Common myeloid progenitor, CD34-positive (primary cell): ENCODE measurements at regions not wholly inside any gene's neighbourhood (a gene's known extent, or its start where the extent isn't known, plus 50 kb on each side); places are given as distances from the start of the nearest gene placed in this dataset.
A peak's percentile ranks its signal among the peaks of the same experiment; 100 is the strongest.

ENCODE experiments used
- CTCF ChIA-PET: fragments of 350-600 bp; sonication (Branson Sonifier 250); formaldehyde crosslinking; loops from one replicate; lab custom pipeline; 2021; ENCODE audit warnings: antibody characterized with exemption; lab: Charles Lee
- POLR2A ChIA-PET: fragments of 350-600 bp; sonication (Branson Sonifier 250); formaldehyde crosslinking; loops from one replicate; lab custom pipeline; 2021; ENCODE audit warnings: antibody characterized with exemption; lab: Charles Lee
- DNase-seq, 3 donors: peaks; one replicate each; pipeline versions ENCODE4 v3.0.0 to v3.0.0-alpha.2; 2013
- H3K27ac ChIP-seq, 2 experiments: 1 replicate in 1 of 2; 2 replicates in 1 of 2; pipeline ENCODE4 v1.7.0; 2013; ENCODE audit warnings: inconsistent platforms in 2 of 2, low read length in 2 of 2, mild to moderate bottlenecking in 2 of 2, low read depth in 1 of 2, moderate library complexity in 1 of 2; ENCODE audit not compliant: severe bottlenecking in 2 of 2, insufficient read depth in 1 of 2, poor library complexity in 1 of 2
- H3K27me3 ChIP-seq, 5 experiments: replicated peaks in 2 of 5; 1 replicate in 3 of 5; 2 replicates in 2 of 5; pipeline versions ENCODE4 v1.6.1 to v1.7.0; 2013; ENCODE audit warnings: low read length in 4 of 5, mild to moderate bottlenecking in 2 of 5, moderate library complexity in 2 of 5, inconsistent platforms in 1 of 5; ENCODE audit not compliant: insufficient read depth in 5 of 5, control insufficient read depth in 4 of 5
- H3K36me3 ChIP-seq, 4 experiments: 1 replicate in 2 of 4; 2 replicates in 2 of 4; pipeline versions ENCODE4 v1.6.1 to v1.7.0; 2013; ENCODE audit warnings: low read length in 3 of 4, control low read depth in 1 of 4, mild to moderate bottlenecking in 1 of 4; ENCODE audit not compliant: control insufficient read depth in 4 of 4, insufficient read depth in 4 of 4
- H3K4me1 ChIP-seq, 4 experiments: 1 replicate in 3 of 4; 2 replicates in 1 of 4; pipeline versions ENCODE4 v1.6.1 to v1.7.1; 2013; ENCODE audit warnings: low read length in 3 of 4, mild to moderate bottlenecking in 3 of 4, control low read depth in 1 of 4, inconsistent platforms in 1 of 4, moderate library complexity in 1 of 4; ENCODE audit not compliant: control insufficient read depth in 4 of 4, insufficient read depth in 4 of 4; ENCODE audit errors: control extremely low read depth in 1 of 4
- H3K4me3 ChIP-seq, 7 experiments: 1 replicate in 4 of 7; 2 replicates in 3 of 7; pipeline versions ENCODE4 v1.5.1 to v1.7.0; 2013; ENCODE audit warnings: mild to moderate bottlenecking in 7 of 7, low read length in 6 of 7, moderate library complexity in 6 of 7, inconsistent platforms in 2 of 7, low read depth in 2 of 7, control low read depth in 1 of 7; ENCODE audit not compliant: insufficient read depth in 4 of 7, control insufficient read depth in 1 of 7; ENCODE audit errors: extremely low read depth in 1 of 7
- H3K9me3 ChIP-seq, 5 experiments: 1 replicate in 4 of 5; 2 replicates in 1 of 5; pipeline versions ENCODE4 v1.6.1 to v1.7.1; 2013; ENCODE audit warnings: low read length in 4 of 5, mild to moderate bottlenecking in 2 of 5, inconsistent platforms in 1 of 5, low read depth in 1 of 5, moderate library complexity in 1 of 5; ENCODE audit not compliant: control insufficient read depth in 4 of 5, insufficient read depth in 2 of 5; ENCODE audit errors: control extremely low read depth in 1 of 5
- WGBS: methylation state at CpG from one replicate; pipeline ENCODE4 v1.1.5; 2013; ENCODE audit not compliant: insufficient coverage; 5-methylcytosine and 5-hydroxymethylcytosine counted together

DNA sequence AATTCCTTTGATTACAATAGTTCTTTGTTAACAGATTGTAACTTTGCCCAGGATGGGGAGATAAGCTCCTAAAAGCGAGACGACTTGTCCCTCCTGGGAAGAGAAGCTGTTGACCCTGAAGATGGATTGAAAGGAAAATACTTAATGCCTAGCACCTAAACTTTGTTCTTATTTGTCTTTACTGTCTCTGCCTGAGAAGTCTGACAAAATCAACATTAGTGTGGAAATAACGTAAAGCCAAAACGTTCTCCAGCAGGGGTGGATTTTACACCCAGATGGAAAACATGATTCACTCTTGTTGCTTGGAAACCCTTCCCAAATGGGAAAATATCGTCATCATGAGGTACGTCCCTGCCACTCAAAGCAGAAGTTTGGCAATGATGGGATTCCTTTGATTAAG is 450.1 kb downstream of the SLC4A3 start:
- WGBS: 98% methylated on average over 6 of the region's 6 CpGs
- H3K9me3 ChIP-seq: peaks cover 0 to 1% (median 0%) of the 10 kb centered on the region in 5 experiments
- no peaks in the 10 kb centered on the region for H3K4me1 ChIP-seq
- H3K4me3 ChIP-seq: no peak overlapping the region
- peaks cover 0 to 2% (median 0%) of the 10 kb centered on the region in 5 experiments for H3K27me3 ChIP-seq
- H3K27ac ChIP-seq: no peak overlapping the region
- H3K36me3 ChIP-seq: no peaks in the 10 kb centered on the region
- POLR2A ChIA-PET: no interaction called here
- CTCF ChIA-PET: no interaction called here
- DNase-seq: no peak

DNA sequence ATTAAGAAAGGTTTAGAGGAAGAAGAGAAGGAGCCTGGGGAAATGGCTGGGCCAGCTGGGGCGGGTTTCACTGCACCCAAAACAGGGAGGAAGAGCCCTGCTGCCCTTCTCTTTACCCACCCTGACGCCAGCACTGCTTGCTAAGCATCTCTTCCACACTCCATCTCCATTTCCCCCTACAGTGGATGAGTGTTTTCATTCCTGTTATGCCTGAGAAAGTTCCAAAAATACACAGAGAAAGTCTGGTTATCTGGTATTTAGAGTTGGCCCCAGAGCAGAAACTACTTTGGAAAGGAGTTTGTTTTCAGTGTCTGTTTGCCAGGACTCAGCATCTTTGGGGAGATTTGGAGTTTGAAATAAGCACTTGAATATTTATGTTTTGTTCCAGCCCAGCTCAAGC is 451.0 kb downstream of the SLC4A3 start:
- WGBS: no CpG with 5 or more reads among the region's 2 CpGs
- CTCF ChIA-PET: no interaction called here
- DNase-seq: no peak
- no peaks in the 10 kb centered on the region for H3K4me1 ChIP-seq
- H3K27ac ChIP-seq: no peak overlapping the region
- no peak overlapping the region for H3K4me3 ChIP-seq
- H3K36me3 ChIP-seq: no peaks in the 10 kb centered on the region
- peaks cover 0 to 1% (median 0%) of the 10 kb centered on the region in 5 experiments for H3K9me3 ChIP-seq
- peaks cover 0 to 2% (median 0%) of the 10 kb centered on the region in 5 experiments for H3K27me3 ChIP-seq
- POLR2A ChIA-PET: no interaction called here

DNA sequence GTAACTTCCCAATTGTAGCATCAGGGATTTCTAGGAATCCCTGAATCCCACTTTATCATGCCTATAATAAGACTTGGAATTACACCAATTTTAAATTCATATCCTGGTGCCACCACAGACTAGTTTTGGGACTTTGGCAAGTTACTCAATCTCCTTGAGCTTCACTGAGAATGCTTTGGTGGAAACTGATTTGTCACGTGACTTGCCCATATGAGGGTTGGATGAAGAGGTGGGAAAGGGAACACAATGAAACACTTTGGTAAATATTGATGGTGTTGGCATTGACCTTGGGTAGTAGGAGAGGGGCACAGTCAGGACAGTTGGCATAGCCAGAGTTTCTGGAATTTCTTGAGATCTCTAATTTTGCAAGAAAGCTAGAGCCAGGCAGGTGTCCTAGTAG is 452.2 kb downstream of the SLC4A3 start:
- Histone ChIP-seq H3K27ac (no peak overlapping the region), H3K9me3 (peaks cover 0 to 1% (median 0%) of the 10 kb centered on the region in 5 experiments), H3K4me3 (no peak overlapping the region), H3K27me3 (peaks cover 0 to 2% (median 0%) of the 10 kb centered on the region in 5 experiments), H3K36me3 (no peaks in the 10 kb centered on the region), H3K4me1 (no peaks in the 10 kb centered on the region)
- WGBS: 100% methylated on average over 1 of the region's 1 CpG
- ChIA-PET CTCF (no interaction called here), POLR2A (no interaction called here)
- DNase-seq: no peak

DNA sequence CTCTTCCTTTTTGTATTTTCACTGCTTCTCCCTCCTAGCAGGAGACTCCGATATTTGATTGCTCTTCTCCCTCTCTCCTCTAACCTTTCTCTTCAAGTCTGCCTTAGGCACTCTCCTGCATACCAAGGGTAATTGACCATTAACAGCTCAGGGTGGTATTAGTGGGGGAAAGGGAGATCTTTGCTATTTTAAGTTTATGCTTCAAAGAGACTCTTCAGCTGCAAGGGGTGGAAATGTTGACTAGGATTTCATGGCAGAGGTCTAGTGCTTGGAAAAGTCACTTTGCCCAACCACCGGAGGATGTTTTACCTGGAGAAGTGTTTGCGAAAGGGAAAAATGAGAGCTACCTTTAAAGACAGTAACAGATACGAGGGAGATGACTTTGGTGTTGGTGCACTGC is 453.7 kb downstream of the SLC4A3 start:
- Histone ChIP-seq H3K27me3 (no peaks in the 10 kb centered on the region), H3K27ac (no peak overlapping the region), H3K4me1 (no peaks in the 10 kb centered on the region), H3K4me3 (no peak overlapping the region), H3K36me3 (no peaks in the 10 kb centered on the region), H3K9me3 (peaks cover 0 to 1% (median 0%) of the 10 kb centered on the region in 5 experiments)
- 96% methylated on average over 3 of the region's 4 CpGs for WGBS
- no peak for DNase-seq
- ChIA-PET CTCF (no interaction called here), POLR2A (no interaction called here)

DNA sequence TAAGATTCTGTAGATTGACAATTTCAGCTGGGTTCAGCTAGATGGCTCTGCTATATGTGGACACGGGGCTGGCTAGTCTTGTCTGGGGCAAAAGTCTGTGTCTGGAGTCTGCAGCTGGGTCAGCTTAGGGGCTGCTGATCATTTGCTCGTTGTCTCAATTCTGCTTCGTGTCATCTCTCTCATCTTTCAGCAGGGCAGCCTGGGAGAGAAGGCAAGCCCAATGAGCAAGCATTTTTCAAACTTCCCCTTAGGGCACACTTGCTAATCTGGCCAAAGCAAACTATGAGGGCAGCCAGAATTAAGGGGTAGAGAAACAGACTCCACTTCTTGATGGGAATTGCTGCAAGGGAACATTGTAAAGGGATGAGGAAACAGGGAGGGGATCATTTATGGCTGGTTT is 462.6 kb downstream of the SLC4A3 start:
- DNase-seq: peak in 1 of 3 donors; percentile 8

DNA sequence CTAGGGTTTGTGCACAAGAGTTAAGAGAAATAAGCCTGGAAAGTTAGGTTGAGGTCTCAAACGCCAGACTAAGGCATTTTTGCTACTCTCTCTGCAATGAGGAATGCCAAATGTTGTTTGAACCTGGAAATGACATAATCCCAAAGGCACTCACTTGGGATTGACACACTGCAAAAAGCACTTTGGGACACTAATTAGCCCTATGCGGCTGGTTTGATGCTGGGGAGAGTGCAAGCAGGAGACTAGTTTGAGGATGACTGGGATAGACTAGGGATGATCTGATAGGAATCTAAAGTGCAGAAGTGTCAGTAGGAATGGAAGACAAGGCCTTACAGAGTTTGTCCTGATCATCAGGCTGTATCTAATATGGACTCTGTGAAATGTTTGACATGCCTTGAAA is 469.0 kb downstream of the SLC4A3 start:
- Histone ChIP-seq H3K36me3 (no peaks in the 10 kb centered on the region), H3K27ac (no peak overlapping the region), H3K9me3 (no peaks in the 10 kb centered on the region), H3K4me1 (no peaks in the 10 kb centered on the region), H3K27me3 (no peaks in the 10 kb centered on the region), H3K4me3 (no peak overlapping the region)
- WGBS: 100% methylated on average over 1 of the region's 2 CpGs
- no peak for DNase-seq
- ChIA-PET POLR2A (no interaction called here), CTCF (interaction anchor here (1.4 kb wide), 1 partner anchor 10 kb away, joined by 3 read pairs; no protein-coding TSS in a partner anchor)

More for the DNA sequence above, 462.6 kb downstream of the SLC4A3 start:
- Histone ChIP-seq H3K36me3 (no peaks in the 10 kb centered on the region), H3K9me3 (no peaks in the 10 kb centered on the region), H3K4me1 (no peaks in the 10 kb centered on the region), H3K4me3 (no peak overlapping the region), H3K27ac (no peak overlapping the region), H3K27me3 (no peaks in the 10 kb centered on the region)
- 13% methylated on average over 1 of the region's 3 CpGs for WGBS
- ChIA-PET CTCF (no interaction called here), POLR2A (no interaction called here)

DNA sequence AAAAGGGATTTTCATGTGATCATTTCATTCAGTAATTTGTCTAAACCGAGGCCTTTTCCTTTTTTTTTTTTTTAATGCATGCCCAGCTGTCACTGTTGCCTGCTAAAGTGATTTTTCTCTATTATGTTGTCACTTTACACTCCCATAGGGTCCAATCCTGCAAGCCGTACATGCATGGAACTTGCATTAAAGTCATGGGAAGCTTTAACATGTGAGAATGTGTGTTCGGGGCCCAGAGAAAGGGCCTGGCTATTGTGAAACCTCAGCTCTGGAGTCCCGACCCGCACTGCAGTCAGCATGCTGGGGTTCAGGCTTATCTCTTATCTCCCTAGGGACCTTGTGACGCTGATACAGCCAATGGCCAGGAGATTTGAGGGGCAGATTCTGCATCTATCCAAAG is 474.6 kb downstream of the SLC4A3 start:
- Histone ChIP-seq H3K36me3 (no peaks in the 10 kb centered on the region), H3K27me3 (no peaks in the 10 kb centered on the region), H3K27ac (no peak overlapping the region), H3K4me1 (no peaks in the 10 kb centered on the region), H3K4me3 (no peak overlapping the region), H3K9me3 (no peaks in the 10 kb centered on the region)
- no peak for DNase-seq
- POLR2A ChIA-PET: no interaction called here
- CTCF ChIA-PET: no interaction called here
- 90% methylated on average over 6 of the region's 6 CpGs for WGBS
